HG03025 (cell line): ENCODE measurements at regions not wholly inside any gene's neighbourhood (a gene's known extent, or its start where the extent isn't known, plus 50 kb on each side); places are given as distances from the start of the nearest gene placed in this dataset.

Experiments used
- ATAC-seq: cut with Tn5 transposase; IDR thresholded peaks from one replicate; pipeline ENCODE4 v1.9.1; 2021; ENCODE audit warnings: mild to moderate bottlenecking, moderate library complexity; ENCODE audit not compliant: unreplicated experiment, low FRiP score

DNA sequence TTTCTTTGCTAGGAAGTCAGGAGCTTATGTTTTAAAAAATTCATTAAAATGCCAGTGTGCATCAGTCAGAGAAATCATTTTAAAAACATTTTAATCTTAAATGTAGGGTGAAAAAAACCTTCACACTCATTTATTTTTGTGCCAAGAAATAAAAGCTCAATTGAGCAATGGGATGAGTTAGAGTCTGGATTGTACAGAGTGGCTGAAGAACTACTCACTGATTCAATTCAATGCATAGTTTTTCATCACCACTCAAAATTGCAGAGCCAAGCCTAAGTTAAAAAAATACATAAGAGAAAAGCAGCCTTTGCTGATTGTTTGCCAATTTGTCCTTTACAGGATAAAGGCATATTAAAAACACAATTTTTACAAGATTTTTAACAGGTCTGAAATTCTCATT is 168.2 kb upstream of the DMRTA1 start:
- ATAC-seq, result no peak

DNA sequence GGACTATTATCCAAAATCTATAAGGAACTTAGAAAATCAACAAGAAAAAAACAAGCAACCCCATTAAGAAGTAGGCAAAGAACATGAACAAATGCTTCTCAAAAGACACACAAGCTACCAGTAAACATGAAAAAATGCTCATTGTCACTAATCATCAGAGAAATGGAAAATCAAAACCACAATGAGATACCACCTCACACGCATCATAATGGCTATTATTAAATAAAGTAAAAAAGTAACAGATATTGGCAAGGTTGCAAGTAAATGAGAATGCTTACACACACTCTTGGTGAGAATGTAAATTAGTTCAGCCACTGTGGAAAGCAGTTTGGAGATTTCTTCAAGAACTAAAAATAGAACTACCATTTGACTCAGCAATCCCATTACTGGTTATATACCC is 167.0 kb upstream of the DMRTA1 start:
- ATAC-seq, result no peak

- no peak for ATAC-seq
These were observed 161.6 kb upstream of the DMRTA1 start for GRCh38 chr9:22285066-22285465.

DNA sequence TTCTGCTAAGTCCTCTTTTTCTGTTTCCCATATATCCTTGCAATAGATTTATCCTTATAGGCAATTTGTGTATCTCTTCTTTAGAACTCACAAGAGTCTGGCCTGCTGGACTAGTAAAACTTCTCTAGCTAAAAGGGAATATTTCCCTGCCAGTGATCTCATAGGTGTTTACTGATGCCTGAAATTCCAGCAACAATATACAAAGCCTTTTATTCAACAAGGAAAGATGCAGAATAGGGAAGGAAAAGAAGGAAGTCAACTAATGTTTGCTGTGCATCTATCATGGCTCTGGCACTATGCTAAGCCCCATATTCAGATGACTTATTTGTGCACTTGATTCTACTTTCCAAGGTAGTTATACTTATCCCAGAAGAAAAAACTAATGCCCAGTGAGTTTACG is 160.0 kb upstream of the DMRTA1 start:
- no peak for ATAC-seq

GRCh38 chr9:22288661-22289060 is 158.0 kb upstream of the DMRTA1 start:
- no peak for ATAC-seq

DNA sequence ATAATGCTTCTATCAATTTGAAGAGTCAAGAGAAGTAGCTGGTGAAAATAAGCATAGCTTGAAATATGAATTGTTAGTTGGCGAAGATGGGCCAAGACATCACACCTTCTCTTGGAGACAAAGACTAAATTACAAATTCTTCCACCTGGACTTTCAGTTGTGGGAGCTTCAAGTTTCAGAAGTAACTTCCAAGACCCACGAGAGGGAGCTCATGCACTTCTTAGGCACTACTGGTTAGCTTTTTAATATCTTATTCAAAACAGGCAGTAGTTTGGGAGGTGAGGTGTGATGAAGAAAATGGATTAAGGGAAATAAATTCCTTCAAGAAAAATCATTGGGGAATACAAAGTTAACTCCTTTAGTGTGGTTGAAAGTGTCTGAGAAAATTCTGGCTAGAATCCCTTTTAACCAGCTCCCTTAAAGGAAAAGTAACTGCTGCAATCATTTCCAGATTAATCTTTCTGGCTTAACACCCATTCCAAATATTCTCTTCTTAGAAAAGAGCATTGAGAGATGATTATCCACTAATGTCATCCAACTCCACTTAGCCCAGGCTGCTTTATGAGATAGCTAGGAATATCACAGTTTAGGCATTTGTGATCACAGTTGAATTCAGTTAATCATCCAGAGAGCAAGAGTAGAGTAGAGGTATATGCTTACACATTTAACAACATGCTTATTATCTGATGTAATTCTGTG is 139.5 kb upstream of the DMRTA1 start:
- ATAC-seq, result no peak

DNA sequence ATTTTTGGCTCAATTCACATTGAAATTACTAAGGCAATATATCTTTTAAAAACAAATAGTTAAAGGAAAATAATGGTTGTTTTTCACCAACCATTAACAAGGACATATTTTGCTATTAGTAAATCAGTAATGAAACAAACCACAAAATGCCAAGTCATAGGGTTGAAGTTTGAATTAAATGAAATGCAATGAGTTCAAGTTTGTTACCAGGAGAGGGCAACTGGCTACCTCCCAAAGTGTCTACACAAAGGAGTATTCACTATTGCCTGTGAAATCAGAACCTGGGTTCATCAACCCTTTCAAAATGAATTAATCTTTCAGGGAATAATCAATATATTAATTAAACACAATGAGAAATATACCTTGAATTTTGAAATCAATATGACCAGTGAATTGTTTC is 138.4 kb upstream of the DMRTA1 start:
- ATAC-seq, result no peak

DNA sequence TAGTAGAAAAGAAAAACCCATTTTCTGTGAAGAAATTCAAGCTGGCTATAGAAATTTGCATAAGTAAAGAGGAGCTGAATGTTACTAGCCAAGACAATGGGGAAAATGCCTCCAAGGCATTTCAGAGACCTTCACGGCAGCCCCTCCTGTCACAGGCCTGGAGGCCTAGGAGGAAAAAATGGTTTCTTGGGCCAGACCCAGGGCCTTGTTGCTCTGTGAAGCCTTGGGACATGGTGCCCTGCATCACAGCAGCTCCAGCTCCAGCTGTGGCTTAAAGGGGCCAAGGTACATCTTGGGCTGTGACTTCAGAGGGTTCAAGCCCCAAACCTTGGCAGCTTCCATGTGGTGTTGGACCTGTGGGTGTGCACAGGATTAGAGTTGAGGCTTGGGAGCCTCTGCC is 130.0 kb upstream of the DMRTA1 start:
- ATAC-seq, result no peak

DNA sequence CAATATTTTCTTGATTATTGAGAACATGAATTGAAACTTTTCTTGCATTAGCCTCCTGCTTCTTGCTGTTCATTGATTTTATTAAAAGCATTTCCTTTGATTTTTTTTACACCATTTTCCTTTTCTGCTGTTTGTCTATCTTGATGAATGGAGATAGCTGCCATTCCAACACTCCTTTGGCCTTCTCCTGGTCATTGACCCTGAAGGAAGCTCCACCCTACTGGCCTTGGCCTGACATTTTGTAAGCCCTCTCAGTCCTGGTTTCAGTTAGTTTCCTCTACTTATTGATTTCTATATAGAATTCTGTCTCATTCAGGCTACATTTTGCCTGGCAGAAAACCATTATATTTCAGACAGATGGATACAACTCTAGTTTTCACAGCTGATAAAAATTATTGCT is 115.1 kb upstream of the DMRTA1 start:
- no peak for ATAC-seq

DNA sequence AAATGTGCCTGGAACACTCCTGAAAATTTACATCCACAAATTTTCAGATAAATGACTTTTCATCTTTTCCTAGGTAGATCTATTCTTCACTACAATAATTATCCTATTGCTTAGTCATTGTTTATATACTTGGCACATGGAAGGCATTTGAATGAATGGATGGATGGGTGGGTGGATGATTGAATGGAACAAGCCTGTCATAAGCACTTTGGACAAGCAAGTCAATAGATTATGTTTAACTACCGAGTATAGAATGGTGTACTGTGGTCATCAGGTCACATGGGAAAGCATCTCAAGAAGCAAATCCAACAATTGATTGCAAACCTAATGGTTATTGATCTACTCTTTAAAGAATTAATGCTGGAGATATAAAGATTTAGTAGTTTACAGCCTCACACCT is 114.4 kb upstream of the DMRTA1 start:
- ATAC-seq, result no peak

DNA sequence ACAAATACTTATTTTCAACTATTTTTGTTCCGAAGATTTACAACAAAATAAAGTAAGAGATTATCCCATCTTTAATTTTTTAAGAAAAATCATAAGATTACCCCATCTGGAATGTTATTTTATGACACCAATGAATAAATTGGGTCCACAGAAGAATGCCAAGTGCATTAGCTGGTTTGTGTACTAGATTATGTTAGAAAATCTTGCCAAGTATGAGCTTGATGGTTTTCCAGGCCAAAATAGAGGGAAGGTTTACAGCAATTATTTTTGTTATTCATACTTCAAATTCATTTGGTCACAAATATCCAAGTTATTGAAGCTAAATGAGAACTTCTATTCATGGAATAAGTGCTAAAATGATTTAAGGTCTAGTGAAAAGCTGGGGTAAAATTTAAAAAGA is 109.4 kb upstream of the DMRTA1 start:
- no peak for ATAC-seq

GRCh38 chr9:22342491-22343217 is 104.0 kb upstream of the DMRTA1 start:
- no peak for ATAC-seq

DNA sequence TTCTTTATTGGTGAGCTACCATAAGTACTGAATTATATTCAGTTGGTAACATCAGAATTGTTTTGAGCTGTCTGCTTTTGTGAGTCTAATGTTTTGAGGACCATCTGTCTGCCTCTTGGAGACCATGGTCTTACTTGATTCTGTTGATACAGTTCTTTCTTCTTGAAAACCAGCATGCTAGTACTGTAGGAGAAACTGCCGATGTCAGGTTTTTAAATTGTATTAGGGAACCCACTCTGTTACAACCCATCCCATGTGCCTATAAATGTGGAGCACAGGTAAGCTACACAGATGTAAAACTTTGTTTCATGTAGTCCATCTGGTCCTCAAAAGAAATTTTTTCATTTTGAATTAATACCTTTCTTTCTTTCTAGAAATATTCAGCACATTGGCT is 103.4 kb upstream of the DMRTA1 start:
- no peak for ATAC-seq

DNA sequence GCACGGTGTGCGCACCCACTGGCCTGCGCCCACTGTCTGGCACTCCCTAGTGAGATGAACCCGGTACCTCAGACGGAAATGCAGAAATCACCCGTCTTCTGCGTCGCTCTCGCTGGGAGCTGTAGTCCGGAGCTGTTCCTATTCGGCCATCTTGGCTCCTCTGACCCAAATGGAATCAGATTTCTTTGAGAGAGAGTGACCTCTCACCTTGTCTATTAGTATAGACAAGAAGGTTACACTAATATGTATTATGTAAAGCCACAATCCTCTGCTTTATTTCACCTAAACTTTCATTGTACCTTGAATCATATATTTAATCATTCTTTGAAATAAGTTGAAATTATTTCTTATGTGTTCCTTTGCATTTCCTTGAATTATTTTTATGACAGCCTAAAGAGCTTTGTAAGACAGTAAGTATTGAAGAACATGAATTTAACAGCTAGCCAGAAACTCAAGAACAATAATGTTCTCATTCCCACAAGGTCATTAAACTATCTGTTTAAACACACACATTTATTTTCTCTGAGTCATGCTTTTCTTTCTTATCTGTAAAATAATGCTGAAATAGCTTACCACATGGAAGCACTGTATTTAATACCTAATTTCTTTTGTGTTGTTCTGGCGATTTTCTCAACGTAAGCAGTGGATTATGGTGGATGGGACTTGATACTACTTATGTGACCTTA is 91.8 kb upstream of the DMRTA1 start:
- ATAC-seq, result no peak

GRCh38 chr9:22356985-22357384 is 89.6 kb upstream of the DMRTA1 start:
- ATAC-seq, result no peak

DNA sequence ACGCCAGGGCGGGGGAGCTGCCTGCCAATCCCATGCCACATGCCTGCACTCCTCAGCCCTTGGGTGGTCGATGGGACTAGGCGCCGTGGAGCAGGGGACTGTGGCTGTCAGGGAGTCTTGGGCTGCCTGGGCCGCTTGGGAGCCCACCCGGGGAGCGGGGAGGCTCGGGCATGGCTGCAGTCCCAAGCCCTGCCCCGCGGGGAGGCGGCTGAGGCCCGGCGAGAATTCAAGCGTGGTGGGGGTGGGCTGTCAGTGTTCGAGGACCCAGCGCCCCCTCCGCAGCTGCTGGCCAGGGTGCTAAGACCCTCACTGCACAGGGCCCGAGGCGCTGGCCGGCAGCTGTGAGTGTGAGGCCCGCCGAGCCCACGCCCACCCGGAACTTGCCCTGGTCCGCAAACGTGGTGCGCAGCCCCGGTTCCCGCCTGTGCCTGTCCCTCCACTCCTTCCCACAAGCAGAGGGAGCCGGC is 83.2 kb upstream of the DMRTA1 start:
- ATAC-seq, result no peak

GRCh38 chr9:22373636-22374035 is 73.0 kb upstream of the DMRTA1 start:
- no peak for ATAC-seq

- ATAC-seq, result no peak
These were observed 72.6 kb upstream of the DMRTA1 start for GRCh38 chr9:22374051-22374450.

GRCh38 chr9:22379272-22379671 is 67.4 kb upstream of the DMRTA1 start:
- no peak for ATAC-seq

DNA sequence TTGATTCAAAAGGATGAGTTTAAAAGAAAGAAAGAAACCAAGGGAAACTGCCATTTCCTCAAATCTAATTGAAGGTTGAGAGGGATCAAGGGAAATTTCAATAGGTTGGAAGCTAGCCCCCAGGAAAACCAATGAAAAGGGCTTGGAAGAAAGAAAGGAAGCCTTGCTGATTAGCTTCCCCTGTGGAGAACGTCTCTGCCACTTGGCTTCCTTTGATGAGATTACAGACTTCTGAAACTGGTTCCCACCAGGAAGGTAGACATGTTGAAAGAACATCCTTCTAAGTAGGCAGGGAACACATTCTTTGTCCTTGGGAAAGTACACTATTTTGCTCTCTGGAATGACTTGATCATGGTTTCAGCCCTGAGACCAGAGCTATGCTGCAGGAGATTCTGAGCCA is 65.5 kb upstream of the DMRTA1 start:
- ATAC-seq, result no peak

GRCh38 chr9:22382331-22382730 is 64.3 kb upstream of the DMRTA1 start:
- ATAC-seq, result no peak

- no peak for ATAC-seq
These were observed 62.9 kb upstream of the DMRTA1 start for GRCh38 chr9:22383718-22384117.
